ENCODE measurements at regions not wholly inside any gene's neighbourhood (a gene's known extent, or its start where the extent isn't known, plus 50 kb on each side); places are given as distances from the start of the nearest gene placed in this dataset.

- in situ Hi-C loops (cut with HindIII; ENCODE audit: low pct_ligation_motif_present, low sequenced_read_pairs), result no loop called here
- Histone ChIP-seq H3K36me3 (replicated peaks) (no peaks in the 10 kb centered on the region), H3K27ac (peak overlapping the region; percentile 43), H3K27me3 (replicated peaks) (no peaks in the 10 kb centered on the region), H3K4me3 (ENCODE audit: low read depth, low read length) (no peak overlapping the region)
- DNase-seq, result peak; percentile 50
- TF ChIP-seq CTCF (IDR thresholded peaks at IDR 0.05; ENCODE audit: low read depth, low read length, missing control alignments), result no peak
Measured at GRCh38 chr1:101185421-101185820, 51.4 kb upstream of the S1PR1 start.

GRCh38 chr1:101183388-101183699 is 53.5 kb upstream of the S1PR1 start:
- H3K36me3 ChIP-seq (replicated peaks), result no peaks in the 10 kb centered on the region
- peak; percentile 36 for DNase-seq
- H3K4me3 ChIP-seq (ENCODE audit: low read depth, low read length), result no peak overlapping the region
- H3K27ac ChIP-seq, result no peak overlapping the region
- in situ Hi-C loops (cut with HindIII; ENCODE audit: low pct_ligation_motif_present, low sequenced_read_pairs), result no loop called here
- no peaks in the 10 kb centered on the region for H3K27me3 ChIP-seq (replicated peaks)
- TF ChIP-seq CTCF (IDR thresholded peaks at IDR 0.05; ENCODE audit: low read depth, low read length, missing control alignments), result no peak

- Histone ChIP-seq H3K27me3 (replicated peaks) (no peaks in the 10 kb centered on the region), H3K27ac (peak overlapping the region; percentile 15), H3K4me3 (ENCODE audit: low read depth, low read length) (no peak overlapping the region), H3K36me3 (replicated peaks) (no peaks in the 10 kb centered on the region)
- in situ Hi-C loops (cut with HindIII; ENCODE audit: low pct_ligation_motif_present, low sequenced_read_pairs), result no loop called here
- DNase-seq, result no peak
- TF ChIP-seq CTCF (IDR thresholded peaks at IDR 0.05; ENCODE audit: low read depth, low read length, missing control alignments), result no peak
Measured at GRCh38 chr1:101182627-101183387, 54.0 kb upstream of the S1PR1 start.

GRCh38 chr1:101181930-101182329 is 54.9 kb upstream of the S1PR1 start:
- Histone ChIP-seq H3K27ac (peak overlapping the region; percentile 29), H3K4me3 (ENCODE audit: low read depth, low read length) (no peak overlapping the region), H3K27me3 (replicated peaks) (no peaks in the 10 kb centered on the region), H3K36me3 (replicated peaks) (no peaks in the 10 kb centered on the region)
- peak; percentile 52 for DNase-seq
- in situ Hi-C loops (cut with HindIII; ENCODE audit: low pct_ligation_motif_present, low sequenced_read_pairs), result no loop called here
- TF ChIP-seq CTCF (IDR thresholded peaks at IDR 0.05; ENCODE audit: low read depth, low read length, missing control alignments), result no peak

- no peak for TF ChIP-seq CTCF (IDR thresholded peaks at IDR 0.05; ENCODE audit: low read depth, low read length, missing control alignments)
- Histone ChIP-seq H3K4me3 (ENCODE audit: low read depth, low read length) (no peak overlapping the region), H3K27ac (no peak overlapping the region), H3K36me3 (replicated peaks) (no peaks in the 10 kb centered on the region), H3K27me3 (replicated peaks) (no peaks in the 10 kb centered on the region)
- no peak for DNase-seq
- in situ Hi-C loops (cut with HindIII; ENCODE audit: low pct_ligation_motif_present, low sequenced_read_pairs), result no loop called here
Measured at GRCh38 chr1:101178688-101179491, 57.9 kb upstream of the S1PR1 start.

All from brain microvascular endothelial cell (primary cell).